GM23338 (cell line): ENCODE measurements at regions not wholly inside any gene's neighbourhood (a gene's known extent, or its start where the extent isn't known, plus 50 kb on each side); places are given as distances from the start of the nearest gene placed in this dataset.

Source experiments
- ATAC-seq: fragments of 200-7000 bp; cut with Tn5 transposase; 3 replicates; pipeline ENCODE4 v1.9.1; 2020
- DNase-seq: peaks from one replicate; pipeline ENCODE4 v3.0.0-alpha.2; 2015; ENCODE audit warnings: low spot score
- H2AFZ ChIP-seq: fragments of 200-600 bp; sonication (generic); 2 replicates; pipeline ENCODE4 v1.8.0; 2016; ENCODE audit warnings: antibody characterized with exemption, mild to moderate bottlenecking, moderate library complexity
- H3F3A ChIP-seq: fragments of 200-600 bp; sonication (generic); replicated peaks from 2 replicates; pipeline ENCODE4 v1.8.0; 2017; ENCODE audit warnings: antibody characterized with exemption, mixed run types, low read depth
- H3K27ac ChIP-seq: fragments of 200-600 bp; sonication (generic); 2 replicates; pipeline ENCODE4 v1.6.1; 2016; ENCODE audit warnings: low read depth
- H3K27me3 ChIP-seq: fragments of 200-600 bp; sonication (generic); 2 replicates; pipeline ENCODE4 v1.8.0; 2016; ENCODE audit warnings: mild to moderate bottlenecking, mixed run types, moderate library complexity; ENCODE audit not compliant: insufficient read depth
- H3K36me3 ChIP-seq: fragments of 200-600 bp; sonication (generic); 2 replicates; pipeline ENCODE4 v1.8.0; 2016; ENCODE audit warnings: mild to moderate bottlenecking; ENCODE audit not compliant: insufficient read depth
- H3K4me1 ChIP-seq: fragments of 200-600 bp; sonication (generic); 2 replicates; pipeline ENCODE4 v1.8.0; 2016; ENCODE audit warnings: mild to moderate bottlenecking, moderate library complexity; ENCODE audit not compliant: insufficient read depth
- H3K4me2 ChIP-seq: fragments of 200-600 bp; sonication (generic); 2 replicates; pipeline ENCODE4 v1.7.1; 2017; ENCODE audit warnings: mixed run types
- H3K4me3 ChIP-seq: fragments of 200-600 bp; sonication (generic); 2 replicates; pipeline ENCODE4 v1.6.1; 2016; ENCODE audit warnings: mixed run types
- H3K79me2 ChIP-seq: fragments of 200-600 bp; sonication (generic); replicated peaks from 2 replicates; pipeline ENCODE4 v1.8.0; 2017; ENCODE audit warnings: mild to moderate bottlenecking; ENCODE audit not compliant: insufficient read depth
- H3K9me2 ChIP-seq: fragments of 200-600 bp; sonication (generic); 2 replicates; pipeline ENCODE4 v1.8.0; 2017; ENCODE audit not compliant: insufficient read depth
- H4K20me1 ChIP-seq: fragments of 200-600 bp; sonication (generic); replicated peaks from 2 replicates; pipeline ENCODE4 v1.8.0; 2017; ENCODE audit warnings: mild to moderate bottlenecking; ENCODE audit not compliant: insufficient read depth
- H3K27ac Mint-ChIP-seq: 2 replicates; pipeline ENCODE4 v1.8.0; 2020; ENCODE audit warnings: inconsistent platforms, mild to moderate bottlenecking, moderate library complexity, mixed read lengths
- H3K27me3 Mint-ChIP-seq: 3 replicates; pipeline ENCODE4 v1.8.0; 2022; ENCODE audit warnings: low read depth, mild to moderate bottlenecking, moderate library complexity, mixed read lengths, inconsistent platforms; ENCODE audit not compliant: insufficient read depth, poor library complexity
- H3K36me3 Mint-ChIP-seq: 3 replicates; pipeline ENCODE4 v1.8.0; 2021; ENCODE audit warnings: low read depth, mild to moderate bottlenecking, inconsistent platforms, moderate library complexity, mixed read lengths
- H3K4me1 Mint-ChIP-seq: 3 replicates; pipeline ENCODE4 v1.8.0; 2020; ENCODE audit warnings: mild to moderate bottlenecking, inconsistent platforms, mixed read lengths
- H3K4me3 Mint-ChIP-seq: 3 replicates; pipeline ENCODE4 v1.8.0; 2021; ENCODE audit warnings: moderate library complexity, mild to moderate bottlenecking, inconsistent platforms, mixed read lengths
- H3K9me3 Mint-ChIP-seq: 3 replicates; pipeline ENCODE4 v1.8.0; 2020; ENCODE audit warnings: moderate library complexity, mild to moderate bottlenecking, inconsistent platforms, mixed read lengths
- CTCF ChIP-seq, 2 experiments: fragments of 200-600 bp in 1 of 2; sonication (generic) in 1 of 2; conservative IDR thresholded peaks; 2 replicates each; pipeline versions ENCODE4 v1.5.1 to v1.6.1; 2016 to 2017; ENCODE audit warnings: antibody characterized with exemption in 2 of 2, low read depth in 2 of 2, mild to moderate bottlenecking in 2 of 2, moderate library complexity in 1 of 2
- EZH2phosphoT487 ChIP-seq: fragments of 200-600 bp; sonication (generic); IDR thresholded peaks from one replicate; pipeline ENCODE4 v1.8.1; 2018; ENCODE audit warnings: antibody characterized with exemption; ENCODE audit not compliant: unreplicated experiment
- STAT1 ChIP-seq: IDR thresholded peaks from one replicate; pipeline ENCODE4 v1.6.1; 2016; ENCODE audit warnings: antibody characterized with exemption; ENCODE audit not compliant: unreplicated experiment
- TF ChIP-seq, protein P1 (sequence below): fragments of 250-450 bp; sonication (Bioruptor Pico); IDR thresholded peaks from 2 replicates; pipeline ENCODE4 v1.5.0; 2020; ENCODE audit warnings: mild to moderate bottlenecking, moderate library complexity

GRCh38 chr13:92972751-92973150 lies 253.9 kb upstream of the GPC6 start (continued):
- TF ChIP-seq, protein P1, sequence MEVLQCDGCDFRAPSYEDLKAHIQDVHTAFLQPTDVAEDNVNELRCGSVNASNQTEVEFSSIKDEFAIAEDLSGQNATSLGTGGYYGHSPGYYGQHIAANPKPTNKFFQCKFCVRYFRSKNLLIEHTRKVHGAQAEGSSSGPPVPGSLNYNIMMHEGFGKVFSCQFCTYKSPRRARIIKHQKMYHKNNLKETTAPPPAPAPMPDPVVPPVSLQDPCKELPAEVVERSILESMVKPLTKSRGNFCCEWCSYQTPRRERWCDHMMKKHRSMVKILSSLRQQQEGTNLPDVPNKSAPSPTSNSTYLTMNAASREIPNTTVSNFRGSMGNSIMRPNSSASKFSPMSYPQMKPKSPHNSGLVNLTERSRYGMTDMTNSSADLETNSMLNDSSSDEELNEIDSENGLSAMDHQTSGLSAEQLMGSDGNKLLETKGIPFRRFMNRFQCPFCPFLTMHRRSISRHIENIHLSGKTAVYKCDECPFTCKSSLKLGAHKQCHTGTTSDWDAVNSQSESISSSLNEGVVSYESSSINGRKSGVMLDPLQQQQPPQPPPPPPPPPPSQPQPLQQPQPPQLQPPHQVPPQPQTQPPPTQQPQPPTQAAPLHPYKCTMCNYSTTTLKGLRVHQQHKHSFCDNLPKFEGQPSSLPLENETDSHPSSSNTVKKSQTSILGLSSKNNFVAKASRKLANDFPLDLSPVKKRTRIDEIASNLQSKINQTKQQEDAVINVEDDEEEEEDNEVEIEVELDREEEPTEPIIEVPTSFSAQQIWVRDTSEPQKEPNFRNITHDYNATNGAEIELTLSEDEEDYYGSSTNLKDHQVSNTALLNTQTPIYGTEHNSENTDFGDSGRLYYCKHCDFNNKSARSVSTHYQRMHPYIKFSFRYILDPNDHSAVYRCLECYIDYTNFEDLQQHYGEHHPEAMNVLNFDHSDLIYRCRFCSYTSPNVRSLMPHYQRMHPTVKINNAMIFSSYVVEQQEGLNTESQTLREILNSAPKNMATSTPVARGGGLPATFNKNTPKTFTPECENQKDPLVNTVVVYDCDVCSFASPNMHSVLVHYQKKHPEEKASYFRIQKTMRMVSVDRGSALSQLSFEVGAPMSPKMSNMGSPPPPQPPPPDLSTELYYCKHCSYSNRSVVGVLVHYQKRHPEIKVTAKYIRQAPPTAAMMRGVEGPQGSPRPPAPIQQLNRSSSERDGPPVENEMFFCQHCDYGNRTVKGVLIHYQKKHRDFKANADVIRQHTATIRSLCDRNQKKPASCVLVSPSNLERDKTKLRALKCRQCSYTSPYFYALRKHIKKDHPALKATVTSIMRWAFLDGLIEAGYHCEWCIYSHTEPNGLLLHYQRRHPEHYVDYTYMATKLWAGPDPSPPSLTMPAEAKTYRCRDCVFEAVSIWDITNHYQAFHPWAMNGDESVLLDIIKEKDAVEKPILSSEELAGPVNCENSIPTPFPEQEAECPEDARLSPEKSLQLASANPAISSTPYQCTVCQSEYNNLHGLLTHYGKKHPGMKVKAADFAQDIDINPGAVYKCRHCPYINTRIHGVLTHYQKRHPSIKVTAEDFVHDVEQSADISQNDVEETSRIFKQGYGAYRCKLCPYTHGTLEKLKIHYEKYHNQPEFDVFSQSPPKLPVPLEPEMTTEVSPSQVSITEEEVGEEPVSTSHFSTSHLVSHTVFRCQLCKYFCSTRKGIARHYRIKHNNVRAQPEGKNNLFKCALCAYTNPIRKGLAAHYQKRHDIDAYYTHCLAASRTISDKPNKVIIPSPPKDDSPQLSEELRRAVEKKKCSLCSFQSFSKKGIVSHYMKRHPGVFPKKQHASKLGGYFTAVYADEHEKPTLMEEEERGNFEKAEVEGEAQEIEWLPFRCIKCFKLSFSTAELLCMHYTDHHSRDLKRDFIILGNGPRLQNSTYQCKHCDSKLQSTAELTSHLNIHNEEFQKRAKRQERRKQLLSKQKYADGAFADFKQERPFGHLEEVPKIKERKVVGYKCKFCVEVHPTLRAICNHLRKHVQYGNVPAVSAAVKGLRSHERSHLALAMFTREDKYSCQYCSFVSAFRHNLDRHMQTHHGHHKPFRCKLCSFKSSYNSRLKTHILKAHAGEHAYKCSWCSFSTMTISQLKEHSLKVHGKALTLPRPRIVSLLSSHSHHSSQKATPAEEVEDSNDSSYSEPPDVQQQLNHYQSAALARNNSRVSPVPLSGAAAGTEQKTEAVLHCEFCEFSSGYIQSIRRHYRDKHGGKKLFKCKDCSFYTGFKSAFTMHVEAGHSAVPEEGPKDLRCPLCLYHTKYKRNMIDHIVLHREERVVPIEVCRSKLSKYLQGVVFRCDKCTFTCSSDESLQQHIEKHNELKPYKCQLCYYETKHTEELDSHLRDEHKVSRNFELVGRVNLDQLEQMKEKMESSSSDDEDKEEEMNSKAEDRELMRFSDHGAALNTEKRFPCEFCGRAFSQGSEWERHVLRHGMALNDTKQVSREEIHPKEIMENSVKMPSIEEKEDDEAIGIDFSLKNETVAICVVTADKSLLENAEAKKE (CRISPR knock-in tag) = no peak

DNA sequence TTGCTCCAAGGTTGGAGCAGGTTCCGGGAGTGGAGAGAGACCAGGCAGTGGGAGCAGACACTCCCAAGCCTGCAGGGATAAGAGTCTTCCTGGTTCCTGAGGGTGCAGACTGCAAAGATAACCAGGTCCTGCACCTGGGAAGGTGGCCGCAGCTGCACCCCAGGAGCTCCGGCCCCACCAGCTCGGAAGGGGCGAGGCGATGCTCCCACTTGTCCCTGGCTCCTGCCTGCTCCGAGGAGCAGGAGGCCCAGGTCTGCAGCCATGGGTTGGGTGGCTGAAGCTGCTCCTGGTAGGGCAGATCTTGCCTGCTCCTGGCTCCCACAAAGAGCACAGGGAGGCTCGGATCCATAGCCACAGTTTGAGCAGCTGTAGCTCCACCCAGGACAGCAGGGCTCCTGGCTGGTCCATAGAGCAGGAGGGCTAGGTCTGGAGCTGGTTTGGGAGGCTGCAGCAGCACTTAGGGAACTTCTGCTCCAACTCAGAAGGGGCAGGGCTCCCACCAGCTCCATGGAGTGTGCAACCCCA lies 251.6 kb upstream of the GPC6 start:
- DNase-seq (no peak), ATAC-seq (no peak)
- Histone ChIP-seq H3K4me1 (no peaks in the 10 kb centered on the region), H2AFZ (no peak overlapping the region), H3K9me2 (no peaks in the 10 kb centered on the region), H3K36me3 (no peaks in the 10 kb centered on the region), H3K27me3 (no peaks in the 10 kb centered on the region), H3K79me2 (no peaks in the 10 kb centered on the region), H3F3A (no peaks in the 10 kb centered on the region), H3K4me2 (no peak overlapping the region), H3K4me3 (no peak overlapping the region), H4K20me1 (no peaks in the 10 kb centered on the region), H3K27ac (no peak overlapping the region)
- Mint-ChIP-seq H3K36me3 (peaks cover 6% of the 10 kb centered on the region; the same call in 1 of the 3 replicates), H3K27me3 (peaks cover 3% of the 10 kb centered on the region), H3K9me3 (peaks cover 10% of the 10 kb centered on the region), H3K4me3 (no peak overlapping the region), H3K27ac (no peak overlapping the region), H3K4me1 (peaks cover 3% of the 10 kb centered on the region; the same call in 2 of the 3 replicates)
- no peak for TF ChIP-seq CTCF (conservative IDR thresholded peaks at IDR 0.05; ENCODE audit: low read depth in 2 of 2)
- no peak for TF ChIP-seq STAT1
- TF ChIP-seq, protein P1 (CRISPR knock-in tag) = no peak
- TF ChIP-seq EZH2phosphoT487 = no peak
